B cell (primary cell): ENCODE measurements at regions not wholly inside any gene's neighbourhood (a gene's known extent, or its start where the extent isn't known, plus 50 kb on each side); places are given as distances from the start of the nearest gene placed in this dataset.
"Not testable (repeated sequence)": the region's sequence is repeated elsewhere in the genome, so short reads cannot be mapped to it uniquely, and the experiment has no call there.

ENCODE experiments used
- ATAC-seq: fragments of 200-7000 bp; cut with Tn5 transposase; one replicate; pipeline ENCODE4 v1.10.0; 2021; ENCODE audit warnings: low read depth, mild to moderate bottlenecking, moderate number of reproducible peaks, moderate library complexity
- CTCF ChIA-PET: fragments of 350-600 bp; sonication (Branson Sonifier 250); formaldehyde crosslinking; loops from one replicate; lab custom pipeline; 2021; ENCODE audit warnings: antibody characterized with exemption, inconsistent platforms; lab: Charles Lee
- POLR2A ChIA-PET: fragments of 350-600 bp; sonication (Branson Sonifier 250); formaldehyde crosslinking; loops from one replicate; lab custom pipeline; 2021; ENCODE audit warnings: antibody characterized with exemption; lab: Charles Lee
- DNase-seq: peaks from one replicate; pipeline ENCODE4 v3.0.0; 2013
- H2AFZ ChIP-seq: 2 replicates; pipeline ENCODE4 v1.6.1; 2012; ENCODE audit warnings: mild to moderate bottlenecking, low read depth, low read length; ENCODE audit not compliant: insufficient read depth, poor library complexity, severe bottlenecking
- H3K27ac ChIP-seq, 2 donors: 1 replicate in 1 of 2; 2 replicates in 1 of 2; pipeline ENCODE4 v1.5.1; 2012 to 2013; ENCODE audit warnings: low read length in 2 of 2, mild to moderate bottlenecking in 2 of 2, moderate library complexity in 1 of 2
- H3K27me3 ChIP-seq, 4 experiments: fragments of 200-600 bp in 1 of 4; sonication (generic) in 1 of 4; replicated peaks in 1 of 4; 1 replicate in 2 of 4; 2 replicates in 2 of 4; pipeline versions ENCODE4 v1.6.1 to v1.7.0; 2013 to 2016; ENCODE audit warnings: low read length in 3 of 4, mild to moderate bottlenecking in 2 of 4, mixed read lengths in 1 of 4, moderate library complexity in 1 of 4; ENCODE audit not compliant: insufficient read depth in 4 of 4, control insufficient read depth in 3 of 4; ENCODE audit errors: control extremely low read depth in 1 of 4
- H3K36me3 ChIP-seq, 2 experiments: replicated peaks in 1 of 2; 1 replicate in 1 of 2; 2 replicates in 1 of 2; pipeline versions ENCODE4 v1.6.1 to v1.7.1; 2013; ENCODE audit warnings: low read length in 1 of 2; ENCODE audit not compliant: insufficient read depth in 2 of 2, control insufficient read depth in 1 of 2; ENCODE audit errors: control extremely low read depth in 1 of 2, extremely low read depth in 1 of 2
- H3K4me1 ChIP-seq, 2 donors: fragments of 200-600 bp in 1 of 2; sonication (generic) in 1 of 2; 1 replicate in 1 of 2; 2 replicates in 1 of 2; pipeline versions ENCODE4 v1.5.1 to v1.6.1; 2013 to 2017; ENCODE audit warnings: low read length in 2 of 2; ENCODE audit not compliant: control insufficient read depth in 2 of 2, insufficient read depth in 2 of 2
- H3K4me2 ChIP-seq: replicated peaks from 2 replicates; pipeline ENCODE3; 2012; ENCODE audit warnings: mild to moderate bottlenecking, low read depth, low read length; ENCODE audit not compliant: poor library complexity, severe bottlenecking
- H3K4me3 ChIP-seq, 5 experiments: fragments of 200-600 bp in 1 of 5; sonication (generic) in 1 of 5; 1 replicate in 3 of 5; 2 replicates in 2 of 5; pipeline versions ENCODE4 v1.5.1 to v1.7.0; 2011 to 2016; ENCODE audit warnings: low read length in 4 of 5, mild to moderate bottlenecking in 4 of 5, low read depth in 2 of 5, control low read depth in 1 of 5, moderate library complexity in 1 of 5; ENCODE audit not compliant: insufficient read depth in 1 of 5; ENCODE audit errors: control extremely low read depth in 1 of 5, extremely low read depth in 1 of 5
- H3K79me2 ChIP-seq: fragments of 200-600 bp; sonication (generic); one replicate; pipeline ENCODE4 v1.6.0; 2016; ENCODE audit warnings: low read length; ENCODE audit not compliant: control insufficient read depth, insufficient read depth
- H3K9ac ChIP-seq: fragments of 200-600 bp; sonication (generic); 2 replicates; pipeline ENCODE4 v1.6.1; 2017; ENCODE audit warnings: mild to moderate bottlenecking, low read length, moderate library complexity
- H3K9me3 ChIP-seq, 3 donors: one replicate each; pipeline versions ENCODE4 v1.6.1 to v1.7.1; 2013; ENCODE audit warnings: low read length in 2 of 3; ENCODE audit not compliant: control insufficient read depth in 2 of 3, insufficient read depth in 1 of 3; ENCODE audit errors: control extremely low read depth in 1 of 3
- H4K20me1 ChIP-seq: 2 replicates; pipeline ENCODE4 v1.6.0; 2012; ENCODE audit warnings: mild to moderate bottlenecking, low read length; ENCODE audit not compliant: insufficient read depth, control insufficient read depth, poor library complexity, severe bottlenecking
- H3K27ac Mint-ChIP-seq: one replicate; pipeline ENCODE4 v1.8.0; 2021; ENCODE audit warnings: mixed read lengths
- H3K27me3 Mint-ChIP-seq: one replicate; pipeline ENCODE4 v1.8.0; 2021; ENCODE audit warnings: mixed read lengths
- H3K4me1 Mint-ChIP-seq: one replicate; pipeline ENCODE4 v1.8.0; 2021; ENCODE audit warnings: mixed read lengths
- H3K4me3 Mint-ChIP-seq: one replicate; pipeline ENCODE4 v1.8.0; 2021; ENCODE audit warnings: mixed read lengths
- H3K9me3 Mint-ChIP-seq: one replicate; pipeline ENCODE4 v1.8.0; 2022; ENCODE audit warnings: mixed read lengths; ENCODE audit not compliant: insufficient read depth
- CTCF ChIP-seq: fragments of 200-600 bp; IDR thresholded peaks from one replicate; pipeline ENCODE4 v1.8.0; 2022; ENCODE audit warnings: antibody characterized with exemption, mild to moderate bottlenecking
- EZH2 ChIP-seq: IDR thresholded peaks from 2 replicates; pipeline ENCODE4 v1.6.1; 2012; ENCODE audit warnings: borderline replicate concordance, low read depth, mild to moderate bottlenecking, moderate library complexity, low read length; ENCODE audit not compliant: insufficient read depth, poor library complexity, severe bottlenecking
- WGBS: methylation state at CpG from one replicate; pipeline ENCODE4 v1.1.5; 2013; ENCODE audit warnings: missing lambda C conversion rate; ENCODE audit not compliant: insufficient coverage; 5-methylcytosine and 5-hydroxymethylcytosine counted together
- intact Hi-C: fragments of 100-400 bp; cut with micrococcal nuclease; formaldehyde crosslinking; loops from one replicate; pipeline ENCODE4 v1.10.0; 2022

- H3K4me3 Mint-ChIP-seq = no peak overlapping the region
- ChIA-PET POLR2A (no interaction called here), CTCF (no interaction called here)
- Histone ChIP-seq H4K20me1 (no peaks in the 10 kb centered on the region), H3K4me2 (no peak overlapping the region), H3K27me3 (no peaks in the 10 kb centered on the region), H3K9me3 (peaks cover 0 to 2% (median 0%) of the 10 kb centered on the region in 3 donors), H3K79me2 (no peaks in the 10 kb centered on the region), H3K36me3 (no peaks in the 10 kb centered on the region), H2AFZ (no peak overlapping the region), H3K9ac (no peak overlapping the region), H3K27ac (no peak overlapping the region), H3K4me3 (no peak overlapping the region), H3K4me1 (no peaks in the 10 kb centered on the region)
- 93% methylated on average over 3 of the region's 3 CpGs for WGBS
- H3K9me3 Mint-ChIP-seq = peaks cover 3% of the 10 kb centered on the region
- ATAC-seq (no peak), DNase-seq (no peak)
- intact Hi-C loops = no loop called here
- no peak overlapping the region for H3K27ac Mint-ChIP-seq
- H3K4me1 Mint-ChIP-seq = no peaks in the 10 kb centered on the region
- H3K27me3 Mint-ChIP-seq = no peaks in the 10 kb centered on the region
- TF ChIP-seq CTCF (no peak), EZH2 (no peak)
Observed at GRCh38 chr2:57049273-57049672, 865.5 kb downstream of the CCDC85A start.

- CTCF ChIA-PET = no interaction called here
Observed at GRCh38 chr2:57050007-57050406, 866.2 kb downstream of the CCDC85A start.

GRCh38 chr2:57066301-57066700, 882.5 kb downstream of the CCDC85A start:
- H3K79me2 ChIP-seq, H3K9ac ChIP-seq, H3K27ac ChIP-seq, H3K4me2 ChIP-seq, H3K9me3 ChIP-seq, H3K27me3 ChIP-seq, H3K27me3 Mint-ChIP-seq, H2AFZ ChIP-seq, ATAC-seq, POLR2A ChIA-PET, H3K4me1 Mint-ChIP-seq, CTCF ChIA-PET, DNase-seq, H3K4me1 ChIP-seq, H3K36me3 ChIP-seq, H3K27ac Mint-ChIP-seq, H3K4me3 Mint-ChIP-seq, H4K20me1 ChIP-seq, H3K4me3 ChIP-seq, H3K9me3 Mint-ChIP-seq, intact Hi-C loops: not testable (repeated sequence)
- WGBS = no CpG with 5 or more reads among the region's 1 CpG

More at GRCh38 chr2:57050007-57050406, 866.2 kb downstream of the CCDC85A start:
- intact Hi-C loops = no loop called here
- H3K4me1 ChIP-seq = no peaks in the 10 kb centered on the region
- H3K4me2 ChIP-seq = no peak overlapping the region
- no peak overlapping the region for H3K9ac ChIP-seq
- no peaks in the 10 kb centered on the region for H3K4me1 Mint-ChIP-seq
- ATAC-seq (no peak), DNase-seq (no peak)
- H3K27me3 Mint-ChIP-seq = no peaks in the 10 kb centered on the region
- no peaks in the 10 kb centered on the region for H4K20me1 ChIP-seq
- H3K4me3 ChIP-seq = no peak overlapping the region
- H2AFZ ChIP-seq = no peak overlapping the region
- TF ChIP-seq EZH2 (no peak), CTCF (no peak)
- H3K36me3 ChIP-seq = no peaks in the 10 kb centered on the region
- H3K79me2 ChIP-seq = no peaks in the 10 kb centered on the region
- no peak overlapping the region for H3K27ac ChIP-seq
- no peak overlapping the region for H3K4me3 Mint-ChIP-seq
- H3K27ac Mint-ChIP-seq = no peak overlapping the region
- peaks cover 0 to 2% (median 0%) of the 10 kb centered on the region in 3 donors for H3K9me3 ChIP-seq
- WGBS = no CpG with 5 or more reads among the region's 3 CpGs
- H3K9me3 Mint-ChIP-seq = peaks cover 3% of the 10 kb centered on the region
- POLR2A ChIA-PET = no interaction called here
- H3K27me3 ChIP-seq = no peaks in the 10 kb centered on the region
